Uterus (tissue), 3 donors: ENCODE measurements at regions not wholly inside any gene's neighbourhood (a gene's known extent, or its start where the extent isn't known, plus 50 kb on each side); places are given as distances from the start of the nearest gene placed in this dataset.

Experiments used
- DNase-seq, 2 donors: peaks; one replicate each; pipeline ENCODE4 v3.0.0-alpha.2; 2019 to 2020
- H3K27ac ChIP-seq, 2 donors: fragments of 200-600 bp; sonication (generic); 1 replicate in 1 of 2; 2 replicates in 1 of 2; pipeline ENCODE4 v1.5.1; 2016 to 2018
- H3K27me3 ChIP-seq, 2 donors: fragments of 200-600 bp; sonication (generic); one replicate each; pipeline ENCODE4 v1.5.1; 2018 to 2019; ENCODE audit warnings: control low read depth in 1 of 2
- H3K36me3 ChIP-seq, 2 donors: fragments of 200-600 bp; sonication (generic); one replicate each; pipeline ENCODE4 v1.5.1; 2019; ENCODE audit warnings: control low read depth in 1 of 2
- H3K4me1 ChIP-seq, 2 donors: fragments of 200-600 bp; sonication (generic); one replicate each; pipeline ENCODE4 v1.5.1; 2018 to 2019; ENCODE audit warnings: control low read depth in 1 of 2
- H3K4me3 ChIP-seq, 2 donors: fragments of 200-600 bp; sonication (generic); 1 replicate in 1 of 2; 2 replicates in 1 of 2; pipeline ENCODE4 v1.5.1; 2018 to 2019; ENCODE audit warnings: mild to moderate bottlenecking in 1 of 2
- H3K9me3 ChIP-seq, 2 donors: fragments of 200-600 bp; sonication (generic); one replicate each; pipeline ENCODE4 v1.5.1; 2019; ENCODE audit warnings: control low read depth in 1 of 2
- CTCF ChIP-seq, 4 experiments: fragments of 200-600 bp in 2 of 4; fragments of 450-650 bp in 2 of 4; sonication (generic) in 2 of 4; IDR thresholded peaks; one replicate each; pipeline ENCODE4 v1.5.1; 2016 to 2019; ENCODE audit warnings: antibody characterized with exemption in 4 of 4, mild to moderate bottlenecking in 2 of 4, moderate library complexity in 1 of 4
- POLR2A ChIP-seq, 2 donors: fragments of 450-650 bp; IDR thresholded peaks; one replicate each; pipeline ENCODE4 v1.6.1; 2016; ENCODE audit warnings: antibody characterized with exemption in 2 of 2, mild to moderate bottlenecking in 1 of 2, moderate library complexity in 1 of 2
- intact Hi-C: fragments of 100-400 bp; cut with DNase I; formaldehyde crosslinking; loops from one replicate; pipeline ENCODE4 v1.15.1; 2023; ENCODE audit warnings: low total_unique reads
- donor health status: DM: yes; HTN: yes; CAD: no.

- no peak for TF ChIP-seq POLR2A (IDR thresholded peaks at IDR 0.05)
- TF ChIP-seq CTCF (IDR thresholded peaks at IDR 0.05), result no peak
- Histone ChIP-seq H3K27me3 (no peaks in the 10 kb centered on the region), H3K4me3 (no peak overlapping the region), H3K36me3 (no peaks in the 10 kb centered on the region), H3K27ac (no peak overlapping the region), H3K9me3 (no peaks in the 10 kb centered on the region), H3K4me1 (no peaks in the 10 kb centered on the region)
- intact Hi-C loops, result no loop called here
- DNase-seq, result no peak
Measured at GRCh38 chr18:11495441-11495840, 114.0 kb upstream of the SLC35G4 start.

GRCh38 chr18:11494107-11494506, 115.3 kb upstream of the SLC35G4 start:
- intact Hi-C loops, result no loop called here
- DNase-seq, result no peak
- Histone ChIP-seq H3K4me3 (no peak overlapping the region), H3K4me1 (no peaks in the 10 kb centered on the region), H3K27ac (no peak overlapping the region), H3K9me3 (no peaks in the 10 kb centered on the region), H3K27me3 (no peaks in the 10 kb centered on the region), H3K36me3 (no peaks in the 10 kb centered on the region)
- TF ChIP-seq CTCF (IDR thresholded peaks at IDR 0.05), result no peak
- no peak for TF ChIP-seq POLR2A (IDR thresholded peaks at IDR 0.05)

GRCh38 chr18:11489266-11489899, 120.0 kb upstream of the SLC35G4 start:
- Histone ChIP-seq H3K36me3 (no peaks in the 10 kb centered on the region), H3K9me3 (no peaks in the 10 kb centered on the region), H3K27ac (no peak overlapping the region), H3K4me3 (no peak overlapping the region), H3K4me1 (no peaks in the 10 kb centered on the region), H3K27me3 (no peaks in the 10 kb centered on the region)
- no peak for DNase-seq
- TF ChIP-seq CTCF (IDR thresholded peaks at IDR 0.05) (no peak), POLR2A (IDR thresholded peaks at IDR 0.05) (no peak)
- intact Hi-C loops, result no loop called here

GRCh38 chr18:11488175-11488574, 121.2 kb upstream of the SLC35G4 start:
- Histone ChIP-seq H3K4me1 (no peaks in the 10 kb centered on the region), H3K27me3 (no peaks in the 10 kb centered on the region), H3K4me3 (no peak overlapping the region), H3K36me3 (no peaks in the 10 kb centered on the region), H3K9me3 (no peaks in the 10 kb centered on the region), H3K27ac (no peak overlapping the region)
- no peak for TF ChIP-seq CTCF (IDR thresholded peaks at IDR 0.05)
- TF ChIP-seq POLR2A (IDR thresholded peaks at IDR 0.05), result no peak
- DNase-seq, result no peak
- intact Hi-C loops, result no loop called here

- Histone ChIP-seq H3K27ac (no peak overlapping the region), H3K27me3 (no peaks in the 10 kb centered on the region), H3K4me1 (no peaks in the 10 kb centered on the region), H3K36me3 (no peaks in the 10 kb centered on the region), H3K9me3 (no peaks in the 10 kb centered on the region), H3K4me3 (no peak overlapping the region)
- no peak for DNase-seq
- intact Hi-C loops, result no loop called here
- no peak for TF ChIP-seq CTCF (IDR thresholded peaks at IDR 0.05)
- TF ChIP-seq POLR2A (IDR thresholded peaks at IDR 0.05), result no peak
Measured at GRCh38 chr18:11487390-11487789, 122.0 kb upstream of the SLC35G4 start.
